ENCODE measurements at regions not wholly inside any gene's neighbourhood (a gene's known extent, or its start where the extent isn't known, plus 50 kb on each side); places are given as distances from the start of the nearest gene placed in this dataset.

GRCh38 chr3:22748453-22749045 lies 454.6 kb upstream of the UBE2E2 start:
- TF ChIP-seq CTCF (IDR thresholded peaks at IDR 0.05 in 2 of 3, conservative IDR thresholded peaks at IDR 0.05 in 1 of 3; ENCODE audit: borderline replicate concordance in 1 of 3, insufficient read depth in 1 of 3, low read depth in 2 of 3, low read length in 2 of 3), result no peak
- no peak for TF ChIP-seq POLR2AphosphoS5 (IDR thresholded peaks at IDR 0.05; ENCODE audit: low read depth, low read length)
- no peak for TF ChIP-seq MAX (IDR thresholded peaks at IDR 0.05)
- TF ChIP-seq SP1 (IDR thresholded peaks at IDR 0.05; ENCODE audit: low read depth), result no peak
- TF ChIP-seq CBX3 (IDR thresholded peaks at IDR 0.05; ENCODE audit: low read depth), result no peak
- TF ChIP-seq EGR1 (IDR thresholded peaks at IDR 0.05; ENCODE audit: low read depth), result no peak
- TF ChIP-seq POLR2A (IDR thresholded peaks at IDR 0.05; ENCODE audit: borderline replicate concordance, extremely low read depth, insufficient read depth, insufficient read length), result no peak
- TF ChIP-seq EZH2phosphoT487 (IDR thresholded peaks at IDR 0.05; ENCODE audit: borderline replicate concordance), result no peak
- no peak for TF ChIP-seq REST (IDR thresholded peaks at IDR 0.05; ENCODE audit: low read depth)
- no peak for TF ChIP-seq JUND (IDR thresholded peaks at IDR 0.05)
- TF ChIP-seq SRF (IDR thresholded peaks at IDR 0.05; ENCODE audit: low read depth), result no peak
- TF ChIP-seq SIN3A (IDR thresholded peaks at IDR 0.05; ENCODE audit: low read depth), result no peak
